ENCODE measurements at regions not wholly inside any gene's neighbourhood (a gene's known extent, or its start where the extent isn't known, plus 50 kb on each side); places are given as distances from the start of the nearest gene placed in this dataset.

DNA sequence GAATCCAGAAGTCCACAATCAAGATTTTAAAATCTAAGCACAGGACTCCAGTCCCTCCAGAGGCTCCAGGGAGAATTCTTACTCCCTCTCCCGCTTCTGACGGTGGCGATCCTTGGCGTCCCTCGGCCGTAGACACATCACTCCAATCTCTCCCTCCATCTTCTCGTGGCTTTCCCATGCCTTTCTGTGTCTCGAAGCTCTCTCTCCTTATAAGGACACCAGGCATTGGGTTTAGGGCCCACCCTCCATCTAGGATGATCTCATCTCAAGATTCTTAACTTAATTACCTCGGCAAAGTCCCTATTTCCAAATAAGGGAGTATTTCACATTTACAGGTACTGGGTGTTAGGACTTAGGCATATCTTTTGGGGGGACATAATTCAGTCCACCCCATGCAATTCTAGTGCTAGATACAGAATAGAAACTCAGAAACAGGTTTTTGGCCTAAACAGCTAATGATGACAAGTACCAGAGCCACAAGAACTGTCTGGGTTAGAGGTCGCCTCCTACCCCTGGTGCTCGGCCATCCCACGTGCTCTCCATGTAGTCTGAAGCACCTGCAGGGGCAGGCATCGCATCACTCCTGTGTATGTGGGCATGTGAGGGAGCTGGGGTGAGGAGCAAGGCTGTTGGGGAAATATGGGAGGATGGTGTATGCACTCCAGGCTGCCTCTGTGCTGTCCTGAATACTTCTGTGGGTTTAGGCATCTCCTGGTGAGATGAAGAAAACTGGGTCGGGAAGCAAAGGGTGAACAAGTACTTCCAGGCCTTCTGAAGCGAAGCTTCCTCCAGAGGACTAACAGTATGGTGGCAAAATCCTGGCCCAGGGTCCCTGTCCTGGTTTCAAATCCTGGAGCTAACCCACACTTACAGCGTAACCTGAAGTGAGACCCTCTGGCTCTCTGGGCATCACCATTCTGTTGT is 298.3 kb upstream of the ZMIZ1 start:
- DNase-seq: no peak

DNA sequence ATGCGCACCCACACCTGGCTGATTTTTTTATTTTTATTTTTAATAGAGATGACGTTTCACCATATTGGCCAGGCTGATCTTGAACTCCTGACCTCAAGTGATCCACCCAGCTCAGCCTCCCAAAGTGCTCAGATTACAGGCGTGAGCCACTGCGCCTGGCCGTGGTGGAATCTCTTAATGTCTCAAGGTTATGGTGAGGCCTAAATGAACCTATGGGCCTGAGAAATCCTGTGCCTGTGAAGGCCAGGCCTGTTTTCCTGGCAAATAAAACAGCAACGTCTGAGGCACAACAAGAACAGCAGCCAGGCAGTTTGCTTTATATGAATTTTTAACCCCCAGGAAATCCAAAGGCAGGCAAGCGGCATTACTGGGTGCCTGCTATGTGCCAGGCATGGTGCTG is 297.5 kb upstream of the ZMIZ1 start:
- no peak for DNase-seq

DNA sequence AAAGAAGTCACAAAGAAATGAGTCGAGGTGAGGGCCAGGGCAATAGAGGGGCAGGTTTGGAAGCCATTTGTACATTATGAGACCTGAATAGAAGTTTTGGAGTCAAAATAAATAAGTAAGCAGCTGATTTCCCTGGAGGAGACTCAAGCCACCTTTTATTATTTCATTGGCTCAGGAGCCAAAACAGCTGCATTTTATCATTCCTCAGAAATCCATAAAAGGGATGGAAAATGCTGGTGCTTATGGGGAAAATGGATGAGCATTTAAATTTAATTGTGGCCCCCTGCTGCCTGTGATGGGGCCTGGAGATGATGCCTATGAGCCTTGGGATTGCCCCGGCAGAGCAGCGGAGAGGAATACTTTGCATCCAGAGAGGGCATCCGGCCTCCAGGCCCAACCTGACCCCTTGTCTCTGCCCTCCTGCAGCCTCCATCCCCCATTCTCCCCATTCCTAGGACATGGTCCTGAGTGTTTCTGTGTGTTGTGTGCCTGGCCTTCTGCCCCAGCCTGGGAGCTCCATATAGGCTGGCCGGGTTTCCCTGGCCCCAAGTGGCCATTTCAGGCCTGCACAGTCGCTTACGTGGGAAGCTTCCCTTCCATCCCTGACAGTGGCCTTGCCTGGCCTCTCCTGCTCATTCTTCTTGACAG is 296.8 kb upstream of the ZMIZ1 start:
- DNase-seq: no peak

DNA sequence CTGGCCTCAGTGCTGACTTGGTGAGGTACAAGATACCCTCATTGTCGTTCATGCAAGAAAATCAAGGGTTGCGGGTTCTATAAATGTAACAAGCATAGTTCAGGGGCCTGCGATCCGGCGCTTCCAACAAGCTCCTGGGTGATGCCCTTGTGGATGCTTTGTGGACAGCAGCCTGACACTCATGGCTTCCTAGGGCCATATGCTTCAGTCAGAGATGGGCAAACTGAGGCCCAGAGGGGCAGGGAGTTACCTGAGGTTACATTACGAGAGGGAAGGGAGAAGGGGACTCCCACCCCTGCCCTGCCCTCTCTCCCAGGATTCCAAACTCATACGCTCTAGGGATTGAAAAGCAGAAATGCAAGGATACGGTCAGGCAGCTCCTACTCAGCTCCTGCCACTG is 296.3 kb upstream of the ZMIZ1 start:
- no peak for DNase-seq

DNA sequence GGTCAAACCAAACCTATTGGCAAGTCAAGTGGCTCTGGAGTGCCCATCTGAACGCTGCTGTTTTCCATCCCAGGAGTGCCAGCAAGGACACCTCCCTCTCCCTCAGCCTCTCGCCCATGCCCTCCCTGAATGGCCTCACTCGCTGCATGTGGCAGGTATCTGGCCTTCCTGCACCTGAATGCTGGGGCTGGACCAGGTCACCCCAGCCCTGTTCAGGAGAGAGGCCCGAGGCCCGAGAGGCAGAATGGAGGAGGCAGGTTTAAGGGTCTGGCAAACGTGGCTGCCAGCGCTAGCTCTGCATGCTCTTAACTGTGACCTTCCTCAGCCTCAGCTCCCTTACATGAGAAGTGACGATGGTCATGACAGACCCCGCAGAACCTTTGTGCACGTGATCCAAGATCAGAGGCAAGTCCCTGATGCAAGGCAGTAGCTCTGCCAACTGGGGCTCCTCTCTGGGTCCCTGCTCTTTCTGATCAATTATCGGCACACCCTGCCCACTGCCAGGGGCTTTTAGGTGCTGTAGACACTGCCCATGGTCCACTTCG is 295.7 kb upstream of the ZMIZ1 start:
- no peak for DNase-seq

DNA sequence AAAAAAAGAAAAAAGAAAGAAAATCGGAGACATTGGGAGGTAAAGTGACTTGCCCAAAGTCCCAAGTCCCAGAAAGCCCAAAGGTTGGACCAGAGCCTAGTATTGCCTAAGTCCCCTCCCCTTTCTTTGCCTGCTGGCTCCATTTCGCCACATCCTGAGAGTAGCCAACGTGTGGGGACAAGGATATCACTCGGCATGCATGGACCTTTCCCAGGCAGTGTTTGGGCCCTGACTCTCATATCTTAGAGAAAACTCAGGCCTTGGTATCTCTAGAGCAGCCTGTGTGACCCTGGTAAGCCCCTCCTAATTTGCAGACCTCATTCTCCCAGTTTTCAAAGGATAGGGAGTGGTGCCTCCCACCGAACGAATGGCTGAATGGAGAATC is 294.2 kb upstream of the ZMIZ1 start:
- DNase-seq: no peak

DNA sequence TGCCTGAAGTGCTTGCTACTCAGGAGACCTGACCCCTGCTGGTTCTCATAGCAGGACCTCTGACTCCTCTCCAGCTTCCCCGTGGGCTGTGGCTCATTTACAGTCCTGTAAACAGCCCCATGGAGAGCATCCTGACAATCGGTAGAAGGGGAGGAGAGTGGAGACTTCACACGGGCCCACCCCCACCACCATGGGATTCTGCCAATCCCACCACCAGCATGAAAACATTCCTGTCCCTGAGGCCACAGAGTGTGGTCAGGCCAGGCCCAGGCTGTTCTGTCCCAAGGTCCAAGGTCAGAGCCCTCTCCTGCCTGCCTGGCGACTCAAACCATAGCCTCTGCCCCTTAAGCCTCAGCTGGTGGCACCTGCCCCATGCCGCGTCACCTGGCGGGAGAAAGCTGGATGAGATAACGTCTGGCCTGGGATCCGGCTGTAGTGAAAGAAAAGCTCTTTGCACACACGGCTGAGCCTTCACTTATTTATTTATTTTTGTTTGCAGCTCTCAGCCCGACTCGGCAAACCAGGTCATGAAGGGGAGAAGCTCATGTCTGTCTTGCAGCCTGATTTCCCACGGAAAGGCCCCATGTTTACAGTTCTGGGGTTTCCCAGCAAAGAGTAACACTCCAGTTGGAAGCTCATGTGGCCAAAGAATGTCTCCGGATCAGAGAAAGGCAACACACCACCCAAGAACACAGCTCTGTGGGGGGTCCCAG is 293.6 kb upstream of the ZMIZ1 start:
- DNase-seq: no peak

DNA sequence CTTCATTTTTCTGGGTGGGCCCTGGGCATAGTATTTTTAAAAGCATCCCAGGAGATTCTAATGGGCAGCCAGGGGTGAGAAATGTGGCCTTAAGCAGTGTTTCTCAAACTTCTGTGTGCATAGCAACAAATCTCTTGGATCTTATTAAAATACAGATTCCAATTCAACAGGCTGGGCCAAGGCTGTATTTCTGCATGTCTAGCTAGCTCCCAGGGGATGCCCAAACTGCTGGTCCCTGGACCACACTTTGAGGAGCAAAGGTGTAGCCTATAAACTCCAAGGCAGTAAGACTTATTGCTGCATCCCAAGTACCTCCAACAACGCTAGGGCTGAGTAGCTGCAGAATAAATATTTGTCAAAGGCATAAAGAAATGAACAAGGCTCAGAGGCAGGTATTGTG is 292.9 kb upstream of the ZMIZ1 start:
- DNase-seq: no peak

DNA sequence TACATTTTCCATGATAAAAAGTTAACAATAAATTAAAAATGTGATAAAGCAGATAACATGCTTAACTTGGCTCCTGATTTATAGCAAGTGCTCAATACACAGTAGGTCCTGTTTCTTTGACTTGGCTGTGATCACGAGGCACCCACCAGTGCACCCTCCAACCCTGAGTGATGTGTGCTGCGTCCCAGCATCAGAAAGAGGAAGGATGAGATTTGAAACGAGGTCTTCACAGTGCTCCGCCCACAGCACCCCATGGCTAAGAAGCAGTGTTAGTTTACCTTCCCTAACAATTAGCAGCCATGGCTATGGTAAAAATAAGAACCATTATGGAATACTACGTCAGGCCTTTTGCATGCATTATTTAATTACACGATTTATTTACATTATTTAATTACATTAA is 292.0 kb upstream of the ZMIZ1 start:
- no peak for DNase-seq

DNA sequence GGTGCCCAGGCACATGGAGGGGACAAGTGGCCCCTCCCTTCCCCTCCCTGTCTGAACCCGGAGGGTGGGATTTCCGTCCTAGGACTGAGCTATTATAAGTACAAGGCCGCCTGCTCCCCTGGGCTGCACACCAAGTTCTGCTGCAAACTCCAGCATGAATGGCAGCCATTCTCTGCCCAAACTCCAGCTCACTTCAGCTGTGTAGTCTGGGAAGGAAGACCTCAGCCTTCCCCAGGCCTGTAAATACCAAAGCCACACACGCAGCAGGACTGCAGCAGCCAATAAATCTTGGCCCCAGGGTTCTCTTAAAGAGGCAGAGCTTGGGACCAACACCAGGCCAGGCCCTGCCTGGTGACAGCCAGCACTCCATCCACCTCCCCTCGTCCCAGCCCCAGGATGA is 291.3 kb upstream of the ZMIZ1 start:
- DNase-seq: no peak

DNA sequence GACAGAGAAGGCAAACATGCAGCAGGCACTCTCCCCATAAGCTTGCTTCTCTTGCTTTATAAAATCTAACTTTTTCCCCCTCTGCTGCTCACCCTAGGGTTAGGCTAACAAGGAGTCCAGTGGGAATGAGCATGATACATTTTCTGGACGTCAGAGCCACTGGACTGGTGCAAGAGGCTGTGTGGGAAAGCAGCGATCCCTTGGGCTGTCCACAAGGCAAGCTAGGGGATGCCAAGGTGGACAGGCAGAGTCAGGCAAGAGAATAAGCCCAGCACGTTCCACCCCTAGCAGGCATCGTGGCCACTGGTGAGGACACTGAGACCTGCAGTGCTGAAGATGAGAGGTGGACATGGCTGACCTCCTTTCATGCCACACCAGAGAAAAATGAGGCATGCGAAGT is 290.9 kb upstream of the ZMIZ1 start:
- no peak for DNase-seq

DNA sequence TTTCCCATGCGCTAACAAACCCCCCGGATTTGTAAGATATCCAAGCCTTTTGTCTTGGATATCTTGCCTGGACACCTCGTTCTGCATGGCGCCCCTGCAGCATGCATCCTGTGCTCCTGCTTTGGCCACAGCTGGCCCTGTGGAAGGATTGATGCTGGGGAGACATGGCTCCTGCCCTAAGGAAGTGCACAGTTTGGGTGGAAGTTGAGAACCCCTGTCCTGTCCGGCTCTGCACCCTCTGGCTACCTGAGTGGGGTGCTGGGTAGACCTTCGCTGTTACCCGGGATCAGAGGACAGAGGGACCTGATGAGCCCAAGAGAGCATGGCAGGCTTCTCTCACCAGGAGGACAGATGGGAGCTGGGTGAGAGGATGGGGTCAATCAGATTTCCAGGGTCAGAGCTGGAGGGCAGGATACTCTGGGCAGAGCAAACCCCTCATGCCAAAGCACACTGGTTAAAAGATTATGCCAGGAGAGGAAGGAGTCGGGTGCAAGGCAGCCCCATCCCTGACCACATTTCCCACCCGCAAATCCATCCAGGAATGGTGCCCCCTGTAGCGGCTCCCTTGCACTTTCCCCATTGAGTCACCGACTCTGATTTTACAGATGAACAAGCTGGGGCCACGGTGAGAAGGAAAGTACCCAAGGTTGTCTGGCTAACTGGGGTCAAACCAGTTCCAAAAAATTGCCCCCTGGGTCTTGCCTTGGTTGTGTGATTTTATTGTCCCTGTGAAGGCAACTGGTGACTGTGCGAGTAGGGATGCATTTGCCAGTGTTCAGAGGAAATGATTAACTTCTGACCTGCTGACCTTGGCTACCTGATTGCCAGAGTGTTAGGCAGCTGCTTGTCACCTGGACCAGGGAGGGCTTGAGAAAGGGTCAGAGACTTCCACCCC is 290.1 kb upstream of the ZMIZ1 start:
- no peak for DNase-seq

DNA sequence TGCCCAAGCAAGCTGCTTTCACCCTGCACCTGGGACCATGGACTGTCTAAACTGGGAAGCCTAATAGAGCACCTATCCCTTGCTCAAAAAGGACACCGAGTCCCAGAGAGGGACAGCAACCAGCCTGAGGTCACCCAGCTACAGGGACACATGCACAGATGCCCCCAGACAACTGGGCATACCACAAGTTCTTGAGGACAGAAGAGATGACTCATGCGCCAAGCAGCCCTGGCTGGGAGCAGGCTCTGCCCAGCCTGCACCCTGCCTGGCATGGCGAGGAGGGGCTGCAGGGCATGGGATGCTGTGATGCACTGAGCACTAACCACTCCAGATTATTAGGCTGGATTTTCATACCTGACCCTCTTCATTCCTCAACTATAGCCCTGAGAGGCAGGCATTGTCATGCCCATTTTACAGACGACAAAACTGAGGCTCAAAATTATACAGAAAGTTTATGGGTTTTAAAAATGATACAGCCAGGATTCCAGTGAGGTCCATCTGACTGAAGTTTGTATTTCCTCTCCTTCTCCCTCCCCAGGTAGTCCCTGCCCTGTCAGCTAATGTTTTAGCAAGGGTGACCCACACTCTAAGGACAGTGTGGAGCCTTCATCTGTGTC is 289.3 kb upstream of the ZMIZ1 start:
- no peak for DNase-seq

DNA sequence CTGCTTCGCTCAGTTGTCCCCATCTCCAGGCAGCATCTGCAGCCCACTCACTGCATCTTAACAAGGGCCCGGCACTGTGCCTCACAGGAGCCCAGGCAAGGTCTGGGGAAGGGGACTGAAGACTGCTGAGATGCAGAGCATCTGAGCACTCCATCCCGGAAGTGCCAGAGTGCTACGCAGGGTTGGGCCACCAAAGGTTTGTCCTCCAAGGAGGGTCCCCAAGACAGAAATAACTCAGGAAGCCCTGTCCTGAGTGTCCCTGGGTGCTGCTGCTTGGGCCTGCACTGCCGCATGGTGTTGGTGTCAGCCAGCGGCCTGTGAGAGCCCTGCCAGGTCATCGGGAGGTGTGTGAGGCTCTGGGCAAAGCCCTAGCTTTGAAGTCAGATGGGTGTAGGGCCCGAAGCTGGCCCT is 288.2 kb upstream of the ZMIZ1 start:
- no peak for DNase-seq

DNA sequence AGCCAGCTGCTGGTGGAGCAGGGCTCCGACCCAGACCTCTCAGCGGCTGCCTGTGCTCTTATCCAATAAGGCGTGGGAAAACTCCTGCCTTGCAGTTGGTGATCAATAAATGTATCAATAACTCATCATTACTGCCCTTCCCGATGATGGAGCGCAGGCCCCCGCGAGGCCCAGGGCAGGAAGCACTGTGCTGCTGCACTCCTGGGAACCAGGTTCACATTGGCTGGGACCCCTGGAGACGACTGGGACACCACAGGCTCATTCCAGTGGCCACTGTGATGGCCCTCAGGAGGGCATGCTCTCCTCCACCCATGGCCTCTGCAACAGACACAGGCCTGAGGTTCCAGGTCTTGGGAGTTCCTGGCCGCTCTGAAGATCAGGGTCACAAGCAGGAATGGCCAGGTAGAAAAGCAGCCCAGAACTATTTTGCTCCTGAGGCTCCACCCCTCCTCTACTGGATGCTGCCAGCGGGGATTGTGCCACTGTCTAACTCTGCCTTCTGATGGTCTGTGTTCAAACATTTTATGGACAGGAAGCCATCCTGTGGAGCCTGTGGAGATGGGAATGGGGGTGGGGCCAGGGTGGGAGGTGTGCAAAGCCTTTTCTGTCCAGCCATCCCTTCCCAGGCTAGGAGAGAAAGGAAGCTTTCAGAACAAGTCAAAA is 287.4 kb upstream of the ZMIZ1 start:
- no peak for DNase-seq

DNA sequence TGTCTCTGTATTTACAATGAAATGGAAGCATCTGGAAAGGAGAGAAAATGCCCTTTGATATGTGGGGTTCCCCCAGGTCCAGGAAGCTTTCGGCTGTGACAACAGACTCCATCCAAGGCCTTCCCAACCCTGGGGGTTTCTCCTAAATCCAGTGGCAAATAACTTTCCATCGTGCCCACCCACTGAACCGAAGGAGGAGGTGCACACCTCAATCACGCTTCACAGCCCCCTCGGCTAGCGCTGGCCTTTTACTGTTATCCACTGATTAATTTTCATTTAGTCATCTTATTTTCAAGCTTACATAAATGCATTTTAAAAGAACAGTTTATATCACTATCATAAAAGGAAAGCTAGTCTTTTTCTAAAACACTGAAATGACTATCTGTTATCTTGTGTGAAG is 286.8 kb upstream of the ZMIZ1 start:
- no peak for DNase-seq

DNA sequence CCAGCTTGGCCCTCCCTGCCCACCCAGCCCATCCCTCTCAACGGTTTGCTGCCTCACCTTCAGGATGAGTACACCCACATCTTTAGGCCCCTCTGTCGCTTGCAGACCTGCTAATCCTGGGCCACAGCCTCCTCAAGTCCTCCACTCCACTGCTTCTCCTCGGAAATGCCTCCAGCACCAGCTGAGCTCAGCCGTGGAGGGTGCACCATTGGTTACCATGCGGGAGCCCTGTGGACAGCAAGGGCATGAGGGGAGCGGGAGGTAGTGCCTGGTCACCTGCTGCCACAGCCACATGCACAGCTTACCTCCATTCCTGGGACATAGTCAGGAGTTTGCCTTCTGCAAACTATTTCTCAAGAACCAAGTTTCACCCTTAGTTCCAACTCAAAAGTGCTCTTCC is 286.3 kb upstream of the ZMIZ1 start:
- DNase-seq: no peak

DNA sequence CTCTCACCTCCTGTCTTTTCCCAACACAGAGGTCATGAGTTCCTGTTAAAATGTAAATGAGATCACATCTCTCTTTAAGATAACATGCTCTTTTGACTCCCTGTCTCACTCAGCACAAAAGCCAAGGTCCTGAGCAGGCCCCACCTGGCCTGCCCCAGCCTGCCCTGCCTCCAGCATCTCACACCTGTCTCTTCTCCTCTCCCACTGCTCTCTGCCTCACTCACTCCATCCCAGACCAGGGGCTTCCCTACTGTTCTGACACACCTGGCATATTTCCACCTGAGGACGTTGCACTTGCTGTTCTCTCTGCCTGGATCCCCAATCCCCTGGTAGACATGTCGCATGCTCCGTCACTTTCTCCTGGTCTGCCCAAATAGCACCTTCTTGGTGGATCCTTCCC is 285.0 kb upstream of the ZMIZ1 start:
- DNase-seq: no peak

DNA sequence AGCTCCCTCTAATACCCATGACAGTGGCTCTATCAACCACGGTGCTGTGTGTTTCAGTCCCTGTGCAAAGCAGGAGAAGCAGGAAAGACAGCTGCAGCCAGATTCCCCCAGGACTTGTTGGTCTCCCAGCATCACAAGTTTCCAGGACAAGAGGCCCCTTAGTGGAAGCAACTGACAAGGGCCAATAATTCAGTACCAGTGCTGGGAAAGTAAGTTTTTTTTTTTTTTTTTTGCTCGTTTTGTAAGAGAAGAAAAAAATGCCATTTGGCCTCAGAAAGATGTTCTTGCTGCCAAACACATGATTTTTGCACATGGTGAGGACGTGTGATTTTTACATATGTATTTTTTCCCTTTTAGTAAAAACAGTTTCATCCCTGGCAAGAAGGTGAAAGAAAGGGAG is 284.2 kb upstream of the ZMIZ1 start:
- DNase-seq: no peak

DNA sequence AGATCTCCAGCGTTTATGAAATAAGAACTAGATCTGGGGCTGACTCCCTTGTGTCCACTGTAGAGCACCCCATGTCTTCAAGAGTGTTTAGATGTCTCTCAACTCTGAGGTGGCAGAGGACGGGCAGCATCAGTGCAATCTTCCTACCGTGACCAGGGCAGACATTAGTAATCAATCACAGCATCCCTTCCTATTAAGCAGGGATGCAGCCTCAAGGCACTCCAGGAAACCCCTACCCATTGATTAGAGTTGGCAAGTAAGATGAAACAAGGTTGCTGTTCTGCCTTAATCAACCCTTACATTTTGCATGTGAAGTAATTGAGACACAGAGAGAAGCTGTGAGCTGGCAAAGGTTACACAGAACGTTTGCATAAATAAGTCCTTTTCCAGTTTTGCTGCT is 283.7 kb upstream of the ZMIZ1 start:
- no peak for DNase-seq

DNA sequence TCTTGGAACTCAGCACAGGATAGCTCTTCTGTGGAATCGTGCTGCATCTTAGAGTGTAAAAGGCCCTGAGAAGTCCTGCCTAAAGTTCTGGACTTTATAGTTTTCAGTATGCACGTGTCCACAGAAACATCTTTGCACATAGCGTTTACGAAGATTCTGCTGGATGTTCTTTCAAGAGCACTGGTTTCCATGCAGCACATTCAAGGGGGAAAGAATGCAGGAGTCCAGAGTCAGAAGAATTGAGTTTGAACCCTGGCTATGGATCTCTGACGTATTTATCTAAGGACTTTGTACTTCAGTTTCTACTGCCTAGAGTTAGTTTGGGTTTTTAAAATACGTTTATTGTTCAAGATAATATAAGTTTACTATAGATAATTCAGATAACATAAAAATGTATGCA is 282.8 kb upstream of the ZMIZ1 start:
- DNase-seq: no peak

DNA sequence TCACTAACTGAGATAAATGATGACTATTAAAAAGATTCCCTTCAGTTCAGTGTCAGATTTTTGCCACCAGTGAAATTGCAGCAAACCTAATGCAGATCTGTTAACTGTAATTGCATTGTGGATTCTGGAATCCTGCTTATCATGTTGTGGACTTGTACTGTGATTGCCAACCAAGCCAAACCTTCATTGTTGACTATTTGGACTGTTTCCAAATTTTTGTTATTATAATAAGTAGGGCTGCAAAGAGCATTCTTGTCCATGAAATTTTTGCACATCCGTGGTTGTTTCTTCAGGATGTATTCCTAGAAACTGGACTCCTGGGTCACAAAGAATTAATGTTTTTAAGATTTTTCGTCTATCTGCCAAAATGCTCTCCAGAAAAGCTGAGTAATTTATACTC is 281.6 kb upstream of the ZMIZ1 start:
- no peak for DNase-seq

Measured in activated CD4-positive, alpha-beta T cell treated with anti-CD3 and anti-CD28 coated beads for 1 hour (primary cell).